HepG2 (cell line): ENCODE measurements at regions not wholly inside any gene's neighbourhood (a gene's known extent, or its start where the extent isn't known, plus 50 kb on each side); places are given as distances from the start of the nearest gene placed in this dataset.
"Not testable (repeated sequence)": the region's sequence is repeated elsewhere in the genome, so short reads cannot be mapped to it uniquely, and the experiment has no call there.

ENCODE experiments used
- ATAC-seq: fragments of 200-7000 bp; cut with Tn5 transposase; 3 replicates; pipeline ENCODE4 v1.9.1; 2020; ENCODE audit warnings: mild to moderate bottlenecking, moderate library complexity
- BruUV-seq: library from RNA; stranded (reverse); fragments of 400-500 nt; replicated peaks from 2 replicates; lab custom pipeline; 2021; lab: Mats Ljungman, UMichigan
- CTCF ChIA-PET: fragments of 300-600 bp; formaldehyde crosslinking; extraction: SDS; loops from one replicate; lab custom pipeline; 2021; ENCODE audit warnings: low total read pairs, inconsistent platforms, low intra/inter-chr PET ratio; lab: Yijun Ruan, JAX
- POLR2A ChIA-PET: fragments of 350-600 bp; sonication (Branson Sonifier 250); formaldehyde crosslinking; loops from one replicate; lab custom pipeline; 2020; ENCODE audit warnings: antibody characterized with exemption, inconsistent platforms; lab: Yijun Ruan, JAX
- DNase-seq: peaks from one replicate; pipeline ENCODE4 v3.0.0-alpha.2; 2015; ENCODE audit warnings: low spot score
- FAIRE-seq: peaks from 3 replicates; lab custom pipeline; 2011; peaks lifted over from hg19 to GRCh38; lab: Jason Lieb, UNC
- H2AFZ ChIP-seq: one replicate; pipeline ENCODE4 v1.6.1; 2011; ENCODE audit warnings: low read length, inconsistent platforms
- H3K27ac ChIP-seq: fragments of 300-600 bp; 3 replicates; pipeline ENCODE4 v1.8.0; 2011; ENCODE audit warnings: mixed run types, mild to moderate bottlenecking, mixed read lengths, low read length, inconsistent platforms; ENCODE audit not compliant: insufficient read depth; ENCODE audit errors: extremely low read length
- H3K27me3 ChIP-seq, 2 experiments: fragments of 200-600 bp in 1 of 2; 2 replicates in 1 of 2; 3 replicates in 1 of 2; pipeline versions ENCODE4 v1.6.0 to v1.8.0; 2011; ENCODE audit warnings: low read length in 2 of 2, mild to moderate bottlenecking in 2 of 2, moderate library complexity in 2 of 2, inconsistent platforms in 1 of 2; ENCODE audit not compliant: insufficient read depth in 2 of 2, control insufficient read depth in 1 of 2
- H3K36me3 ChIP-seq, 2 experiments: fragments of 200-600 bp in 1 of 2; replicated peaks in 1 of 2; 2 replicates in 1 of 2; 3 replicates in 1 of 2; pipeline versions ENCODE4 v1.5.1 to v1.8.0; 2011; ENCODE audit warnings: low read length in 2 of 2, inconsistent platforms in 1 of 2; ENCODE audit not compliant: insufficient read depth in 2 of 2, control insufficient read depth in 1 of 2
- H3K4me1 ChIP-seq: 2 replicates; pipeline ENCODE4 v1.5.1; 2012; ENCODE audit warnings: low read length, inconsistent platforms; ENCODE audit not compliant: insufficient read depth
- H3K4me2 ChIP-seq: 2 replicates; pipeline ENCODE4 v1.6.0; 2011; ENCODE audit warnings: low read depth, low read length, inconsistent platforms
- H3K4me3 ChIP-seq, 3 experiments: fragments of 200-600 bp in 1 of 3; sonication (generic), shearing (Covaris generic) in 1 of 3; replicated peaks in 1 of 3; 2 replicates each; pipeline ENCODE4 v1.5.1; 2011 to 2016; ENCODE audit warnings: low read length in 3 of 3, inconsistent platforms in 2 of 3, low read depth in 2 of 3, mild to moderate bottlenecking in 2 of 3, control low read depth in 1 of 3, mixed read lengths in 1 of 3; ENCODE audit not compliant: insufficient read depth in 1 of 3
- H3K79me2 ChIP-seq: one replicate; pipeline ENCODE4 v1.6.1; 2011; ENCODE audit warnings: low read length, inconsistent platforms; ENCODE audit not compliant: insufficient read depth
- H3K9ac ChIP-seq: 2 replicates; pipeline ENCODE4 v1.6.0; 2011; ENCODE audit warnings: mild to moderate bottlenecking, low read depth, low read length, inconsistent platforms; ENCODE audit not compliant: insufficient read depth
- H3K9me3 ChIP-seq: 2 replicates; pipeline ENCODE4 v1.5.1; 2012; ENCODE audit warnings: mild to moderate bottlenecking, low read length
- H4K20me1 ChIP-seq: 2 replicates; pipeline ENCODE4 v1.6.0; 2011; ENCODE audit warnings: inconsistent platforms, mild to moderate bottlenecking, low read length, moderate library complexity; ENCODE audit not compliant: insufficient read depth
- ATF5 ChIP-seq: sonication (generic); formaldehyde crosslinking; IDR thresholded peaks from 2 replicates; pipeline ENCODE4 v1.4.0; 2020; ENCODE audit warnings: mild to moderate bottlenecking, low read depth, missing genetic modification reagents
- GATA4 ChIP-seq: sonication (generic); IDR thresholded peaks from 2 replicates; pipeline ENCODE4 v1.6.1; 2016; ENCODE audit warnings: antibody characterized with exemption, low read depth, borderline replicate concordance
- HOXA5 ChIP-seq: sonication (generic); formaldehyde crosslinking; IDR thresholded peaks from 2 replicates; pipeline ENCODE4 v1.4.0; 2020; ENCODE audit warnings: missing genetic modification reagents
- MEIS1 ChIP-seq: sonication (generic); formaldehyde crosslinking; IDR thresholded peaks from 2 replicates; pipeline ENCODE4 v1.9.0; 2021; ENCODE audit warnings: mild to moderate bottlenecking, missing genetic modification reagents, moderate library complexity, borderline replicate concordance
- REPIN1 ChIP-seq: sonication (generic); formaldehyde crosslinking; IDR thresholded peaks from 2 replicates; pipeline ENCODE4 v1.8.0; 2022; ENCODE audit warnings: missing genetic modification reagents, low read depth, mild to moderate bottlenecking, borderline replicate concordance
- THAP11 ChIP-seq: IDR thresholded peaks from 2 replicates; pipeline ENCODE4 v1.6.1; 2016; ENCODE audit warnings: missing biosample characterization, missing genetic modification reagents
- ZNF746 ChIP-seq: sonication (generic); formaldehyde crosslinking; IDR thresholded peaks from 2 replicates; pipeline ENCODE4 v1.8.0; 2022; ENCODE audit warnings: mild to moderate bottlenecking, missing genetic modification reagents
- WGBS: methylation state at CpG from one replicate; pipeline ENCODE4 v1.1.6; 2017; ENCODE audit warnings: low lambda C conversion rate; 5-methylcytosine and 5-hydroxymethylcytosine counted together
- in situ Hi-C: cut with HindIII; loops from 2 replicates; pipeline ENCODE4 v1.10.0; 2017; ENCODE audit warnings: low pct_unique_long_range_greater_than_20kb; ENCODE audit not compliant: extremely low pct_ligation_motif_present
- intact Hi-C: fragments of 100-400 bp; cut with micrococcal nuclease; formaldehyde crosslinking; loops from one replicate; pipeline ENCODE4 v1.10.0; 2022; ENCODE audit not compliant: unreplicated experiment
- TF ChIP-seq, protein P1 (sequence below): sonication (generic); formaldehyde crosslinking; IDR thresholded peaks from 2 replicates; pipeline ENCODE4 v1.4.0; 2020; ENCODE audit warnings: missing genetic modification reagents, borderline replicate concordance

DNA sequence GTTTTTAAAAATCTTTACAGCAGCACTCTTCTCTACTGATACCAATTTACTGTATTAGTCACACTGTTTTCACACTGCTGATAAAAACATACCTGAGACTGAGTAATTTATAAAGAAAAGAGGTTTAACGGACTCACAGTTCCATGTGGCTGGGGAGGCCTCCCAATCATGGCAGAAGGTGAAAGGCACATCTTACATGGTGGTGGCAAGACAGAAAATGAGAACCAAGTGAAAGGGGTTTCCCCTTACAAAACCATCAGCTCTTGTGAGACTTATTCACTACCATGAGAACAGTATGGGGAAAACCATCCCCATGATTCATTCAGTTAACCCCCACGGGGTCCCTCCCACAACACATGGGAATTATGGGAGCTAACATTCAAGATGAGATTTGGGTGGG lies 481.9 kb upstream of the TLE4 start:
- H2AFZ ChIP-seq, FAIRE-seq, H3K4me2 ChIP-seq, POLR2A ChIA-PET, BruUV-seq, DNase-seq, H3K4me1 ChIP-seq, ATAC-seq, in situ Hi-C loops, intact Hi-C loops, H3K4me3 ChIP-seq, H4K20me1 ChIP-seq, H3K27me3 ChIP-seq, H3K79me2 ChIP-seq, H3K36me3 ChIP-seq, CTCF ChIA-PET, H3K9ac ChIP-seq, H3K27ac ChIP-seq: not testable (repeated sequence)
- peaks cover 27% of the 10 kb centered on the region for H3K9me3 ChIP-seq
- 2% methylated on average over 2 of the region's 2 CpGs for WGBS

DNA sequence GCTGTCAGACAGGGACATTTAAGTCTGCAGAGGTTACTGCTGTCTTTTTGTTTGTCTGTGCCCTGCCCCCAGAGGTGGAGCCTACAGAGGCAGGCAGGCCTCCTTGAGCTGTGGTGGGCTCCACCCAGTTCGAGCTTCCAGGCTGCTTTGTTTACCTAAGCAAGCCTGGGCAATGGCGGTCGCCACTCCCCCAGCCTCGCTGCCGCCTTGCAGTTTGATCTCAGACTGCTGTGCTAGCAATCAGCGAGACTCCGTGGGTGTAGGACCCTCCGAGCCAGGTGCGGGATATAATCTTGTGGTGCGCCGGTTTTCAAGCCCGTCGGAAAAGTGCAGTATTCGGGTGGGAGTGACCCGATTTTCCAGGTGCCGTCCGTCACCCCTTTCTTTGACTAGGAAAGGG lies 468.5 kb upstream of the TLE4 start:
- H4K20me1 ChIP-seq, H2AFZ ChIP-seq, BruUV-seq, POLR2A ChIA-PET, H3K4me3 ChIP-seq, DNase-seq, ATAC-seq, intact Hi-C loops, H3K4me1 ChIP-seq, H3K27ac ChIP-seq, H3K79me2 ChIP-seq, H3K27me3 ChIP-seq, H3K4me2 ChIP-seq, H3K36me3 ChIP-seq, FAIRE-seq, H3K9ac ChIP-seq, CTCF ChIA-PET, in situ Hi-C loops: not testable (repeated sequence)
- 60% methylated on average over 2 of the region's 17 CpGs for WGBS
- peaks cover 11% of the 10 kb centered on the region for H3K9me3 ChIP-seq

DNA sequence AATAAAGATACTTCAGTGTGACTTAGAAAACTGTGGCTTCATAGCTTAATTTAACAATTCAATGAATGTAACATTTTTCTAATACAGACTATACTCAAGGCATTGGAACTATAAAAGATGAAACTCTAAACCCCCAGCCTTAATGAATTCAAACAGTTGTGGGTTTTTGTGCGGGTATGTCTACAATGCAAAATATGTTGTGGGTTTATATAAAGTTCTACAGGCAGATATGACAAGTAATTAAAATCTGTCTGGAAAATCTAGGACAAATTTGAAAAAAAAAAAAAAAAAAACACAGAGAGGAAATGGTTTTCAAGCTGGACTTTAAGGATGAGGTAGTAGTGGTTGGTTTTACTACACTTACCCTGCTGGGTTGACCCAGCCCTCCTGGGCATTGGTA lies 467.5 kb upstream of the TLE4 start:
- Histone ChIP-seq H3K79me2 (no peaks in the 10 kb centered on the region), H2AFZ (no peak overlapping the region), H3K4me1 (no peaks in the 10 kb centered on the region), H3K9me3 (peaks cover 20% of the 10 kb centered on the region), H3K27ac (no peak overlapping the region), H3K36me3 (no peaks in the 10 kb centered on the region), H3K4me3 (no peak overlapping the region), H3K9ac (no peak overlapping the region), H3K4me2 (no peak overlapping the region), H4K20me1 (no peaks in the 10 kb centered on the region), H3K27me3 (no peaks in the 10 kb centered on the region)
- intact Hi-C loops (no loop called here), in situ Hi-C loops (no loop called here)
- ChIA-PET POLR2A (no interaction called here), CTCF (no interaction called here)
- WGBS, result 3% methylated on average over 1 of the region's 1 CpG
- ATAC-seq, result no peak
- no TSS peak for BruUV-seq
- FAIRE-seq, result no peak
- DNase-seq, result no peak
- no peak for TF ChIP-seq THAP11
- TF ChIP-seq MEIS1, result no peak
- no peak for TF ChIP-seq REPIN1 (CRISPR knock-in tag)
- TF ChIP-seq HOXA5 (CRISPR knock-in tag), result no peak
- TF ChIP-seq ZNF746 (CRISPR knock-in tag), result no peak
- no peak for TF ChIP-seq ATF5 (CRISPR knock-in tag)
- TF ChIP-seq GATA4, result no peak
- TF ChIP-seq, protein P1, sequence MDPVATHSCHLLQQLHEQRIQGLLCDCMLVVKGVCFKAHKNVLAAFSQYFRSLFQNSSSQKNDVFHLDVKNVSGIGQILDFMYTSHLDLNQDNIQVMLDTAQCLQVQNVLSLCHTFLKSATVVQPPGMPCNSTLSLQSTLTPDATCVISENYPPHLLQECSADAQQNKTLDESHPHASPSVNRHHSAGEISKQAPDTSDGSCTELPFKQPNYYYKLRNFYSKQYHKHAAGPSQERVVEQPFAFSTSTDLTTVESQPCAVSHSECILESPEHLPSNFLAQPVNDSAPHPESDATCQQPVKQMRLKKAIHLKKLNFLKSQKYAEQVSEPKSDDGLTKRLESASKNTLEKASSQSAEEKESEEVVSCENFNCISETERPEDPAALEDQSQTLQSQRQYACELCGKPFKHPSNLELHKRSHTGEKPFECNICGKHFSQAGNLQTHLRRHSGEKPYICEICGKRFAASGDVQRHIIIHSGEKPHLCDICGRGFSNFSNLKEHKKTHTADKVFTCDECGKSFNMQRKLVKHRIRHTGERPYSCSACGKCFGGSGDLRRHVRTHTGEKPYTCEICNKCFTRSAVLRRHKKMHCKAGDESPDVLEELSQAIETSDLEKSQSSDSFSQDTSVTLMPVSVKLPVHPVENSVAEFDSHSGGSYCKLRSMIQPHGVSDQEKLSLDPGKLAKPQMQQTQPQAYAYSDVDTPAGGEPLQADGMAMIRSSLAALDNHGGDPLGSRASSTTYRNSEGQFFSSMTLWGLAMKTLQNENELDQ (CRISPR knock-in tag), result no peak
